ENCODE measurements at regions not wholly inside any gene's neighbourhood (a gene's known extent, or its start where the extent isn't known, plus 50 kb on each side); places are given as distances from the start of the nearest gene placed in this dataset.

GRCh38 chr5:91638010-91638409 is 254.9 kb upstream of the ARRDC3 start:
- TF ChIP-seq CTCF (IDR thresholded peaks at IDR 0.05), result no peak
- no peak for TF ChIP-seq POLR2A (IDR thresholded peaks at IDR 0.05)

Measured in thyroid gland (tissue), 4 donors.